ENCODE measurements at regions not wholly inside any gene's neighbourhood (a gene's known extent, or its start where the extent isn't known, plus 50 kb on each side); places are given as distances from the start of the nearest gene placed in this dataset.
"Not testable (repeated sequence)": the region's sequence is repeated elsewhere in the genome, so short reads cannot be mapped to it uniquely, and the experiment has no call there.

DNA sequence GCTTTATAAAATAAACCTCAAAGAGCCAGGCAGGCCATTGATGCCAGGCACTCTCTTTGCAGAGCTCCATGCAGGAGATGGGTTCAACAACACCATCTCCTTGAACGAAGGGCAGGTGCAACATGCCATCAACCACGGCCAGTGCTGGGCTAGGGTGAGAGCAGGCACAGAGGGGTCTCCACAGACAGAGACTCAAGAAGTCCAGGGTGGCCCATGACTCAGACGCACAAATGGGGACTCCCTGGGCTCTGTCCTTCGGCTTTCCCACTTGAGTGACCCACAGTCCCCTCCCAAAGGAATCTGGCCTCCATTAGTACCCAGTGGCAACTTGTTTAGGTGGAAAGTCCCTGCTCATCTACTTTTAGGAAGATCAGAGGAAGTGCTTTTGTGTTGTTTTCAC is 124.4 kb upstream of the PZP start:
- no peak overlapping the region for H2BK120ac ChIP-seq (ENCODE audit: low read depth, low read length)
- no peak overlapping the region for H4K8ac ChIP-seq (ENCODE audit: low read depth, low read length)
- H2BK5ac ChIP-seq (ENCODE audit: low read length): no peak overlapping the region
- H3K4me2 ChIP-seq (ENCODE audit: low read length): no peak overlapping the region
- H3K9ac ChIP-seq (ENCODE audit: low read length): no peak overlapping the region
- H3K4me1 ChIP-seq (ENCODE audit: control insufficient read depth, low read depth, low read length): no peaks in the 10 kb centered on the region
- H3K79me2 ChIP-seq (ENCODE audit: control insufficient read depth, insufficient read depth, low read length): no peaks in the 10 kb centered on the region
- H3K23ac ChIP-seq (ENCODE audit: low read length): no peak overlapping the region
- no peak for DNase-seq
- no peaks in the 10 kb centered on the region for H3K36me3 ChIP-seq (ENCODE audit: control insufficient read depth, insufficient read depth, low read length)
- H3K4me3 ChIP-seq (ENCODE audit: low read length): no peak overlapping the region
- H3K4ac ChIP-seq (ENCODE audit: low read depth, low read length): no peak overlapping the region
- H4K5ac ChIP-seq (ENCODE audit: low read length): no peak overlapping the region
- H3K27ac ChIP-seq (ENCODE audit: low read depth, low read length): no peak overlapping the region
- no CpG with 5 or more reads among the region's 4 CpGs for WGBS (ENCODE audit: extremely low coverage, insufficient coverage, low lambda C conversion rate)
- H3K27me3 ChIP-seq (ENCODE audit: insufficient read depth, low read length, poor library complexity): no peaks in the 10 kb centered on the region
- H2BK15ac ChIP-seq (replicated peaks; ENCODE audit: low read depth): no peak overlapping the region
- no peak overlapping the region for H2AK5ac ChIP-seq (ENCODE audit: low read length)
- no peaks in the 10 kb centered on the region for H3K79me1 ChIP-seq (ENCODE audit: low read length)
- H3K18ac ChIP-seq (ENCODE audit: low read length): no peak overlapping the region
- H3K56ac ChIP-seq (ENCODE audit: low read length): no peak overlapping the region

DNA sequence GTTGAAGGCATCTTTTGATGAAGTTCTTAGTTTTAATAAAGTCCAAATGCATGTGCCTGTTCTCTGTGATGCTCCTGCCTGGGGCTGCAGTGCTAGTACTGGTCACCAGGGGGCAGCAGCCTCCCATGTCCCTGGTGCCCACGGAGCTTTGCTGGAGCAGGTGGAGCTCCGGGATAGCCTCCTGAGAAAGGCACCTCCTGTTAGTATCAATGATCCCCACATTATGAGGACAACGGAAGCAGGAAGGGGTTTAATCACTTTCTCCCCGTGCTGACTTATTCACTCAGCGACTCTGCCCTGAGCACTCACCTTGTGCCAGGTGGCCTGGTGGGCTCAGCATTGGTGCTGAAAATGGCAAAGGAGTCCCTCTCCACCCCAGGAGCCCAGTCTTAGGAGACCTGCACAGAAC is 123.0 kb upstream of the PZP start:
- no peak overlapping the region for H3K4ac ChIP-seq (ENCODE audit: low read depth, low read length)
- no peak overlapping the region for H4K8ac ChIP-seq (ENCODE audit: low read depth, low read length)
- H4K5ac ChIP-seq (ENCODE audit: low read length): no peak overlapping the region
- H3K4me1 ChIP-seq (ENCODE audit: control insufficient read depth, low read depth, low read length): no peaks in the 10 kb centered on the region
- no peak overlapping the region for H3K23ac ChIP-seq (ENCODE audit: low read length)
- no peaks in the 10 kb centered on the region for H3K36me3 ChIP-seq (ENCODE audit: control insufficient read depth, insufficient read depth, low read length)
- DNase-seq: peak; percentile 53
- no peak overlapping the region for H3K27ac ChIP-seq (ENCODE audit: low read depth, low read length)
- no peaks in the 10 kb centered on the region for H3K79me2 ChIP-seq (ENCODE audit: control insufficient read depth, insufficient read depth, low read length)
- no peak overlapping the region for H3K18ac ChIP-seq (ENCODE audit: low read length)
- no peak overlapping the region for H3K4me3 ChIP-seq (ENCODE audit: low read length)
- H3K9ac ChIP-seq (ENCODE audit: low read length): no peak overlapping the region
- H3K4me2 ChIP-seq (ENCODE audit: low read length): no peak overlapping the region
- WGBS (ENCODE audit: extremely low coverage, insufficient coverage, low lambda C conversion rate): no CpG with 5 or more reads among the region's 5 CpGs
- no peak overlapping the region for H2BK120ac ChIP-seq (ENCODE audit: low read depth, low read length)
- no peak overlapping the region for H2BK5ac ChIP-seq (ENCODE audit: low read length)
- H3K27me3 ChIP-seq (ENCODE audit: insufficient read depth, low read length, poor library complexity): no peaks in the 10 kb centered on the region
- H2AK5ac ChIP-seq (ENCODE audit: low read length): no peak overlapping the region
- H3K79me1 ChIP-seq (ENCODE audit: low read length): no peaks in the 10 kb centered on the region
- no peak overlapping the region for H2BK15ac ChIP-seq (replicated peaks; ENCODE audit: low read depth)
- no peak overlapping the region for H3K56ac ChIP-seq (ENCODE audit: low read length)

DNA sequence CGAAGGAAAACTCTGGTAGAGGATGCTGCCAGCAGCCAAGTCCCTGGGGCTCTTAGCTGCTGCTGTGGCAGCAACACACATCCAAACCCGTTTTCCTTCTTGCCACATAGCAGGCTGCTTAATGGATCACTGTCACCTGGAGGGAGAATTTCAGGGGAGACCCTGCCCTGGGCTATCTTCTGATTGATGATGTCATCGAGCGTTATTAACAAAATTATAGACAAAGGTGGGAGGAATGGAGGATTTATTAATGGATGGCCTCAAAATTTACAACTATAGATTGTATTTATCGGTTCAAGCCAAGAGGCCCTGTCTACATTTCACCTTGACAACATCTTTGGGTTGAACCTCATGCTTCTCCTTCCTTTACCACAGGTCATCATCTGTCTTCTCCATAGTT is 120.8 kb upstream of the PZP start:
- no peak overlapping the region for H3K9ac ChIP-seq (ENCODE audit: low read length)
- H3K4ac ChIP-seq (ENCODE audit: low read depth, low read length): no peak overlapping the region
- no peak overlapping the region for H3K23ac ChIP-seq (ENCODE audit: low read length)
- H3K27me3 ChIP-seq (ENCODE audit: insufficient read depth, low read length, poor library complexity): no peaks in the 10 kb centered on the region
- no peak overlapping the region for H3K4me3 ChIP-seq (ENCODE audit: low read length)
- no peak overlapping the region for H3K18ac ChIP-seq (ENCODE audit: low read length)
- no peak overlapping the region for H2BK120ac ChIP-seq (ENCODE audit: low read depth, low read length)
- H3K79me2 ChIP-seq (ENCODE audit: control insufficient read depth, insufficient read depth, low read length): no peaks in the 10 kb centered on the region
- H3K4me1 ChIP-seq (ENCODE audit: control insufficient read depth, low read depth, low read length): no peaks in the 10 kb centered on the region
- no peak overlapping the region for H2AK5ac ChIP-seq (ENCODE audit: low read length)
- no peak overlapping the region for H2BK15ac ChIP-seq (replicated peaks; ENCODE audit: low read depth)
- WGBS (ENCODE audit: extremely low coverage, insufficient coverage, low lambda C conversion rate): no CpG with 5 or more reads among the region's 5 CpGs
- no peak overlapping the region for H3K4me2 ChIP-seq (ENCODE audit: low read length)
- no peak overlapping the region for H3K27ac ChIP-seq (ENCODE audit: low read depth, low read length)
- no peak overlapping the region for H4K8ac ChIP-seq (ENCODE audit: low read depth, low read length)
- H2BK5ac ChIP-seq (ENCODE audit: low read length): no peak overlapping the region
- no peak overlapping the region for H4K5ac ChIP-seq (ENCODE audit: low read length)
- no peaks in the 10 kb centered on the region for H3K36me3 ChIP-seq (ENCODE audit: control insufficient read depth, insufficient read depth, low read length)
- no peak overlapping the region for H3K56ac ChIP-seq (ENCODE audit: low read length)
- no peak for DNase-seq
- no peaks in the 10 kb centered on the region for H3K79me1 ChIP-seq (ENCODE audit: low read length)

DNA sequence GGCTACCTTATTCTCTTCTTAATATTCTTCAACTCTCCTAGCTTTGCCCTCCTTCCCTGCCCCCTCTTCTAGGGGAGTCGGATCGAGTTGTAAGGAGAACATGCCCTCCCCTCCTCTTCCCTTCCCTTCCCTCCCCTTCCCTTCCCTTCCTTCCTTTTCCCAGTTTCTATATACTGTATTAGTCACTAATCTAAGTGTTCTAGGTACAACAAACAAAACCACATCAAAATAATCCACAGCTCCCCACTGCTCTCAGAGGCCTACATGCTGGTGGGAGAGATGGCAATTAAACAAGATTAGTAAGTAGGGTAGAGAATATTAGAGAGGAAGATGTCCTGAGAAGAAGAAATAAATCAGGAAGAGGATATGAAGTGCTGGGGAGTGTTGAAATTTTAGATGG is 119.9 kb upstream of the PZP start:
- no peak overlapping the region for H3K9ac ChIP-seq (ENCODE audit: low read length)
- no peak overlapping the region for H3K56ac ChIP-seq (ENCODE audit: low read length)
- DNase-seq: no peak
- no peak overlapping the region for H2AK5ac ChIP-seq (ENCODE audit: low read length)
- H3K4me3 ChIP-seq (ENCODE audit: low read length): no peak overlapping the region
- no peaks in the 10 kb centered on the region for H3K79me2 ChIP-seq (ENCODE audit: control insufficient read depth, insufficient read depth, low read length)
- H3K23ac ChIP-seq (ENCODE audit: low read length): no peak overlapping the region
- no peak overlapping the region for H2BK15ac ChIP-seq (replicated peaks; ENCODE audit: low read depth)
- H2BK5ac ChIP-seq (ENCODE audit: low read length): no peak overlapping the region
- H3K27ac ChIP-seq (ENCODE audit: low read depth, low read length): no peak overlapping the region
- H3K79me1 ChIP-seq (ENCODE audit: low read length): no peaks in the 10 kb centered on the region
- H3K18ac ChIP-seq (ENCODE audit: low read length): no peak overlapping the region
- H3K4me2 ChIP-seq (ENCODE audit: low read length): no peak overlapping the region
- no peak overlapping the region for H4K8ac ChIP-seq (ENCODE audit: low read depth, low read length)
- no peak overlapping the region for H3K4ac ChIP-seq (ENCODE audit: low read depth, low read length)
- H3K4me1 ChIP-seq (ENCODE audit: control insufficient read depth, low read depth, low read length): no peaks in the 10 kb centered on the region
- H3K27me3 ChIP-seq (ENCODE audit: insufficient read depth, low read length, poor library complexity): no peaks in the 10 kb centered on the region
- no peaks in the 10 kb centered on the region for H3K36me3 ChIP-seq (ENCODE audit: control insufficient read depth, insufficient read depth, low read length)
- WGBS (ENCODE audit: extremely low coverage, insufficient coverage, low lambda C conversion rate): no CpG with 5 or more reads among the region's 2 CpGs
- H4K5ac ChIP-seq (ENCODE audit: low read length): no peak overlapping the region
- H2BK120ac ChIP-seq (ENCODE audit: low read depth, low read length): no peak overlapping the region

DNA sequence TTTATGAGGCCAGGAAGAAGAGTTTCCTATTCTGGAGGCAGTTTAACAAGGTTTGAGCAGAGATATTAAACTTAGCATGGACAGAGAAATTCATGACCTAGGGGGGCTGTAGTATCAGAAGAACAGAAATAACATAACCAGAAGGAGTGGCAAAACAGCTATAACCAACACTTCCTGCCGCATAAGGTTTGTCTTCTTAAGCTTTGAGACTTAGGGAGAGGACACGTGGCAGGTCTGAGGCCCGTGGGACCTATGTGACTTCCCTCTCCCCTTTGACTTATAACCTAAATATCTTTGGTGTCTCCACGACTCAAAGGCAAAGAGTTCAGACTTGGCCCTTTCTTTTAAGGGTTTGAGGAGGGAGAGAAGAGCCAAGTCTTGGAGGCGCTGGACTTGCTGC is 119.1 kb upstream of the PZP start:
- no peak overlapping the region for H3K4me2 ChIP-seq (ENCODE audit: low read length)
- H3K27me3 ChIP-seq (ENCODE audit: insufficient read depth, low read length, poor library complexity): no peaks in the 10 kb centered on the region
- no peak overlapping the region for H3K4ac ChIP-seq (ENCODE audit: low read depth, low read length)
- no peaks in the 10 kb centered on the region for H3K4me1 ChIP-seq (ENCODE audit: control insufficient read depth, low read depth, low read length)
- no peak overlapping the region for H3K56ac ChIP-seq (ENCODE audit: low read length)
- no peak overlapping the region for H2BK15ac ChIP-seq (replicated peaks; ENCODE audit: low read depth)
- no peak overlapping the region for H3K4me3 ChIP-seq (ENCODE audit: low read length)
- no peak overlapping the region for H3K27ac ChIP-seq (ENCODE audit: low read depth, low read length)
- WGBS (ENCODE audit: extremely low coverage, insufficient coverage, low lambda C conversion rate): no CpG with 5 or more reads among the region's 5 CpGs
- no peak overlapping the region for H4K5ac ChIP-seq (ENCODE audit: low read length)
- H3K36me3 ChIP-seq (ENCODE audit: control insufficient read depth, insufficient read depth, low read length): no peaks in the 10 kb centered on the region
- DNase-seq: no peak
- no peak overlapping the region for H3K9ac ChIP-seq (ENCODE audit: low read length)
- no peaks in the 10 kb centered on the region for H3K79me1 ChIP-seq (ENCODE audit: low read length)
- H3K18ac ChIP-seq (ENCODE audit: low read length): no peak overlapping the region
- H3K23ac ChIP-seq (ENCODE audit: low read length): no peak overlapping the region
- H4K8ac ChIP-seq (ENCODE audit: low read depth, low read length): no peak overlapping the region
- H3K79me2 ChIP-seq (ENCODE audit: control insufficient read depth, insufficient read depth, low read length): no peaks in the 10 kb centered on the region
- H2BK5ac ChIP-seq (ENCODE audit: low read length): no peak overlapping the region
- no peak overlapping the region for H2BK120ac ChIP-seq (ENCODE audit: low read depth, low read length)
- no peak overlapping the region for H2AK5ac ChIP-seq (ENCODE audit: low read length)

DNA sequence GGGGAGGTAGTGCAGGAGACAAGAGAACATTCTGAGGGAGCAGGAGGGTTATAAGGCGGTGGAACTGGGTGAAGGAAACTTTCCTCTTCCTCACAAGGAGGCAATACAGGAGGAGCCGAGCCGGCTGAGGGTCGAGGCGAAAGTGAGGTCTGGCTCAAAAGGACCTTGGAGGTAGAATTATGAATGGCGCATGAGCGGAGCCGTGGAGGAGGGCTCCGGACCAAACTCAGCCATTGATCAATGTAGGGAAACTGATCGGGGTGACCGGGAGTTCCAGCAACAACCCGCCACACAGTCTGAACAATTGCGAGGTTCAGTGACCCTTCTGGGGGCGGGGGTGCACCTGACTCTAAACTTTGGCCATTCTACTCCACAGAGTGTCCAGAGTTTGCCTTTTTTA is 118.7 kb upstream of the PZP start:
- H3K18ac ChIP-seq (ENCODE audit: low read length); H3K4me2 ChIP-seq (ENCODE audit: low read length); H3K27ac ChIP-seq (ENCODE audit: low read depth, low read length); H2BK15ac ChIP-seq (replicated peaks; ENCODE audit: low read depth); DNase-seq; H3K4me1 ChIP-seq (ENCODE audit: control insufficient read depth, low read depth, low read length); H3K4ac ChIP-seq (ENCODE audit: low read depth, low read length); H4K8ac ChIP-seq (ENCODE audit: low read depth, low read length); H2AK5ac ChIP-seq (ENCODE audit: low read length); H3K4me3 ChIP-seq (ENCODE audit: low read length); H3K79me2 ChIP-seq (ENCODE audit: control insufficient read depth, insufficient read depth, low read length); H4K5ac ChIP-seq (ENCODE audit: low read length); H3K27me3 ChIP-seq (ENCODE audit: insufficient read depth, low read length, poor library complexity); H3K56ac ChIP-seq (ENCODE audit: low read length); H3K79me1 ChIP-seq (ENCODE audit: low read length); H3K9ac ChIP-seq (ENCODE audit: low read length); H2BK120ac ChIP-seq (ENCODE audit: low read depth, low read length); H3K36me3 ChIP-seq (ENCODE audit: control insufficient read depth, insufficient read depth, low read length); H3K23ac ChIP-seq (ENCODE audit: low read length); H2BK5ac ChIP-seq (ENCODE audit: low read length): not testable (repeated sequence)
- WGBS (ENCODE audit: extremely low coverage, insufficient coverage, low lambda C conversion rate): no CpG with 5 or more reads among the region's 14 CpGs
